HEK293T (cell line): ENCODE measurements at regions not wholly inside any gene's neighbourhood (a gene's known extent, or its start where the extent isn't known, plus 50 kb on each side); places are given as distances from the start of the nearest gene placed in this dataset.

Experiments
- ARNT ChIP-seq: fragments of 450-650 bp; IDR thresholded peaks from 2 replicates; pipeline ENCODE4 v1.6.1; 2017; ENCODE audit warnings: mild to moderate bottlenecking
- BHLHE40 ChIP-seq: fragments of 450-650 bp; IDR thresholded peaks from 2 replicates; pipeline ENCODE4 v1.6.1; 2016; ENCODE audit warnings: mild to moderate bottlenecking, moderate library complexity, borderline replicate concordance
- ELF4 ChIP-seq: fragments of 450-650 bp; IDR thresholded peaks from 2 replicates; pipeline ENCODE4 v1.6.1; 2017; ENCODE audit warnings: antibody characterized with exemption
- FOXA1 ChIP-seq: fragments of 450-650 bp; IDR thresholded peaks from 2 replicates; pipeline ENCODE4 v1.6.1; 2016; ENCODE audit warnings: mild to moderate bottlenecking
- FOXK2 ChIP-seq: fragments of 450-650 bp; IDR thresholded peaks from 2 replicates; pipeline ENCODE4 v1.6.1; 2016; ENCODE audit warnings: mild to moderate bottlenecking
- HDGF ChIP-seq: fragments of 450-650 bp; IDR thresholded peaks from 2 replicates; pipeline ENCODE4 v1.6.1; 2017; ENCODE audit warnings: antibody characterized with exemption, borderline replicate concordance
- L3MBTL2 ChIP-seq: fragments of 450-650 bp; conservative IDR thresholded peaks from 2 replicates; pipeline ENCODE4 v1.6.1; 2016; ENCODE audit warnings: mild to moderate bottlenecking
- LEF1 ChIP-seq: fragments of 450-650 bp; IDR thresholded peaks from 2 replicates; pipeline ENCODE4 v1.6.1; 2017; ENCODE audit warnings: mild to moderate bottlenecking, borderline replicate concordance
- NFRKB ChIP-seq: fragments of 450-650 bp; IDR thresholded peaks from 2 replicates; pipeline ENCODE4 v1.6.1; 2016; ENCODE audit warnings: mild to moderate bottlenecking, moderate library complexity
- SP1 ChIP-seq: fragments of 450-650 bp; IDR thresholded peaks from 2 replicates; pipeline ENCODE4 v1.6.1; 2017
- SUZ12 ChIP-seq: fragments of 450-650 bp; IDR thresholded peaks from 2 replicates; pipeline ENCODE4 v1.6.1; 2016; ENCODE audit warnings: mild to moderate bottlenecking
- TARDBP ChIP-seq: fragments of 450-650 bp; IDR thresholded peaks from 2 replicates; pipeline ENCODE4 v1.6.1; 2016
- ZNF384 ChIP-seq: fragments of 450-650 bp; IDR thresholded peaks from 2 replicates; pipeline ENCODE4 v1.6.1; 2016
- TF ChIP-seq, protein P1 (sequence below): fragments of 450-650 bp; IDR thresholded peaks from 2 replicates; pipeline ENCODE4 v1.6.1; 2016

DNA sequence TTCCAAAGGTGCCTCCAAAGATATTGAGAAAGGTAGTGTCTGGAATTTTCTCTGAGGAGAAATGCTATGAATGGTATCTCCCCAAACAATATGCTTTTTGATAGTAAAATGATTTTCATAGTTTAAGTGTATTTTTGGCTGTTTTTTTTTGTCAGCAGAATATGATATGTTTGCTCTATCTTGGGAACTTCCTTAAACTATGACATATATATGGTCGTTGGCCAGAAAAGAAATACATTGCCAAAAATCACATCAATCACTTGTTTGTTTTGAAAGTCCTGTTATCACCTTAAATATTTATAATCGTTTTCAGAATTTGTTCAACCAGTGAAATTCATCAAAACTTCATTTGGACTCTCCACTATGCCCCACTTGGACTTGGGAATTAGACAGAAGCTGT lies 816.9 kb downstream of the CDH11 start:
- TF ChIP-seq, protein P1, sequence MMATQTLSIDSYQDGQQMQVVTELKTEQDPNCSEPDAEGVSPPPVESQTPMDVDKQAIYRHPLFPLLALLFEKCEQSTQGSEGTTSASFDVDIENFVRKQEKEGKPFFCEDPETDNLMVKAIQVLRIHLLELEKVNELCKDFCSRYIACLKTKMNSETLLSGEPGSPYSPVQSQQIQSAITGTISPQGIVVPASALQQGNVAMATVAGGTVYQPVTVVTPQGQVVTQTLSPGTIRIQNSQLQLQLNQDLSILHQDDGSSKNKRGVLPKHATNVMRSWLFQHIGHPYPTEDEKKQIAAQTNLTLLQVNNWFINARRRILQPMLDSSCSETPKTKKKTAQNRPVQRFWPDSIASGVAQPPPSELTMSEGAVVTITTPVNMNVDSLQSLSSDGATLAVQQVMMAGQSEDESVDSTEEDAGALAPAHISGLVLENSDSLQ = no peak
- TF ChIP-seq FOXA1 = no peak
- TF ChIP-seq ELF4 = no peak
- no peak for TF ChIP-seq L3MBTL2
- TF ChIP-seq TARDBP = no peak
- TF ChIP-seq SP1 = no peak
- no peak for TF ChIP-seq LEF1
- no peak for TF ChIP-seq SUZ12
- TF ChIP-seq FOXK2 = no peak
- no peak for TF ChIP-seq BHLHE40
- no peak for TF ChIP-seq ARNT
- no peak for TF ChIP-seq HDGF
- no peak for TF ChIP-seq ZNF384
- TF ChIP-seq NFRKB = no peak
